GM21423 (cell line): ENCODE measurements at regions not wholly inside any gene's neighbourhood (a gene's known extent, or its start where the extent isn't known, plus 50 kb on each side); places are given as distances from the start of the nearest gene placed in this dataset.
"Not testable (repeated sequence)": the region's sequence is repeated elsewhere in the genome, so short reads cannot be mapped to it uniquely, and the experiment has no call there.

Experiments used
- ATAC-seq: cut with Tn5 transposase; IDR thresholded peaks from one replicate; pipeline ENCODE4 v1.9.1; 2021; ENCODE audit warnings: mild to moderate bottlenecking, moderate library complexity; ENCODE audit not compliant: unreplicated experiment

- no peak for ATAC-seq
These were observed 327.7 kb downstream of the TMX3 start for GRCh38 chr18:68387246-68387645.

- not testable (repeated sequence) for ATAC-seq
These were observed 330.9 kb downstream of the TMX3 start for GRCh38 chr18:68383979-68384378.

- ATAC-seq = no peak
These were observed 338.0 kb downstream of the TMX3 start for GRCh38 chr18:68376926-68377325.

- no peak for ATAC-seq
These were observed 352.0 kb downstream of the TMX3 start for GRCh38 chr18:68362907-68363306.

GRCh38 chr18:68355637-68356036 is 359.3 kb downstream of the TMX3 start:
- no peak for ATAC-seq

GRCh38 chr18:68354176-68354575 is 360.7 kb downstream of the TMX3 start:
- no peak for ATAC-seq

GRCh38 chr18:68342039-68342659 is 372.8 kb downstream of the TMX3 start:
- ATAC-seq = no peak

GRCh38 chr18:68340606-68341005 is 374.3 kb downstream of the TMX3 start:
- ATAC-seq = no peak

- no peak for ATAC-seq
These were observed 384.2 kb downstream of the TMX3 start for GRCh38 chr18:68330658-68331057.

GRCh38 chr18:68323921-68324320 is 391.0 kb downstream of the TMX3 start:
- ATAC-seq = no peak

GRCh38 chr18:68316636-68317035 is 398.3 kb downstream of the TMX3 start:
- no peak for ATAC-seq

- ATAC-seq = no peak
These were observed 400.5 kb downstream of the TMX3 start for GRCh38 chr18:68314403-68314802.

- ATAC-seq = no peak
These were observed 413.5 kb downstream of the TMX3 start for GRCh38 chr18:68301441-68301840.

GRCh38 chr18:68299906-68300305 is 415.0 kb downstream of the TMX3 start:
- ATAC-seq = no peak

- no peak for ATAC-seq
These were observed 416.6 kb downstream of the TMX3 start for GRCh38 chr18:68298330-68298729.

GRCh38 chr18:68288408-68288807 is 426.5 kb downstream of the TMX3 start:
- ATAC-seq = no peak

- ATAC-seq = no peak
These were observed 430.6 kb downstream of the TMX3 start for GRCh38 chr18:68284236-68284780.

- ATAC-seq = no peak
These were observed 431.1 kb downstream of the TMX3 start for GRCh38 chr18:68283834-68284233.

- ATAC-seq = no peak
These were observed 432.7 kb downstream of the TMX3 start for GRCh38 chr18:68282232-68282631.

- ATAC-seq = no peak
These were observed 439.3 kb downstream of the TMX3 start for GRCh38 chr18:68275616-68276015.

- ATAC-seq = no peak
These were observed 444.9 kb downstream of the TMX3 start for GRCh38 chr18:68270017-68270416.

GRCh38 chr18:68267583-68267982 is 447.3 kb downstream of the TMX3 start:
- ATAC-seq = no peak

GRCh38 chr18:68263481-68263880 is 451.4 kb downstream of the TMX3 start:
- ATAC-seq = no peak
